H54 (cell line): ENCODE measurements at regions not wholly inside any gene's neighbourhood (a gene's known extent, or its start where the extent isn't known, plus 50 kb on each side); places are given as distances from the start of the nearest gene placed in this dataset.
"Not testable (repeated sequence)": the region's sequence is repeated elsewhere in the genome, so short reads cannot be mapped to it uniquely, and the experiment has no call there.

ENCODE experiments used
- DNase-seq: peaks from one replicate; pipeline ENCODE4 v3.0.0; 2011; ENCODE audit warnings: low spot score, mixed read lengths; ENCODE audit not compliant: insufficient read length
- FAIRE-seq: peaks from 3 replicates; lab custom pipeline; 2011; peaks lifted over from hg19 to GRCh38; lab: Jason Lieb, UNC
- POLR2A ChIP-seq: IDR thresholded peaks from 2 replicates; pipeline ENCODE4 v1.6.1; 2011; ENCODE audit warnings: low read depth, mild to moderate bottlenecking, low read length

DNA sequence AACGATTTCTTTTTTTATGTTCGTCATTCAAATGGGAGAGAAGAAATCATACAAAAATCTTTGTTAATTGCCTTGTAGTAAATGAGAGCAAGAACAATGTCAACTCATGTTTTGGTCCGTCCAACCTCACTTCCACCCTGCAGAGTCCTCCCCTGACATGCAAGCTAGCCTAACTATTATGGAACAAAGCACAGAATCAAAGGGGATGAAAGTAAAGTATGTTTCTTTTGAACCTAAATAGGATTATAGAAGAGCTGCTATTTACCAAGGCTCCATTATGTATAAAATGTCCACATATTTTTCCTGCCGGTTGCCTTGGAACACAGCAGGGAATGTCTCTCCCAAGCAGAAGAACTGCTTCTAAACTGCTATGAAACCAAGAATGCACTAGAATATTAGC, 161.1 kb downstream of the MRPS30 start:
- TF ChIP-seq POLR2A, result no peak
- FAIRE-seq, result no peak
- no peak for DNase-seq

DNA sequence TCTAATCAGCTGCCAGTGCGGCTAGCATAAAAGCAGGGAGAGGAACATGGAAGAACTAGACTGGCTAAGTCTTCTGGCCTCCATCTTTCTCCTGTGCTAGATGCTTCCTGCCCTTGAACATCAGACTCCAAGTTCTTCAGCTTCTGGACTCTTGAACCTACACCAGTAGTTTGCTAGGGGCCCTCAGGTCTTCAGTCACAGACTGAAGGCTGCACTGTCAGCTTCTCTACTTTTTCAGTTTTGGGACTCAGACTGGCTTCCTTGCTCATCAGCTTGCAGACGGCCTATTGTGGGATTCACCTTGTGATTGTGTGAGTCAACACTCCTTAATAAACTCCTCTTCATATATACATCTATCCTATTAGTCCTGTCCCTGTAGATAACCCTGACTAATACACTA, 162.2 kb downstream of the MRPS30 start:
- DNase-seq, FAIRE-seq: not testable (repeated sequence)

DNA sequence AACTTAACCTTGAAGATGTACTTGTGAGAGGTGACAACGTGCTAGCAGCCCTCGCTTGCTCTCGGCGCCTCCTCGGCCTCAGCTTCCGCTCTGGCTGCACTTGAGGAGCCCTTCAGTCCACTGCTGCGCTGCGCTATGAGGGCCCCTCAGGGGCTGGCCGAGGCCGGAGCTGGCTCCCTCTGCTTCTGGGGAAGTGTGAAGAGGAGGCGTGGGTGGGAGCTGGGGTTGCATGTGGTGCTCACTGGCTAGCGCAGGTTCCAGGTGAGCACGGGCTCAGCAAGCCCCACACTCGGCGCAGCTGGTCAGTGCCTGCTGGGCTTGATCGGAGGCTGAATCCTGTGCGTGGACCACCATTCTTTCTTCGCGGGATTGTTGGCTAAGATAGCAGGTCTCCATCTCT, 166.1 kb downstream of the MRPS30 start:
- FAIRE-seq (no peak), DNase-seq (no peak)
- TF ChIP-seq POLR2A, result no peak

DNA sequence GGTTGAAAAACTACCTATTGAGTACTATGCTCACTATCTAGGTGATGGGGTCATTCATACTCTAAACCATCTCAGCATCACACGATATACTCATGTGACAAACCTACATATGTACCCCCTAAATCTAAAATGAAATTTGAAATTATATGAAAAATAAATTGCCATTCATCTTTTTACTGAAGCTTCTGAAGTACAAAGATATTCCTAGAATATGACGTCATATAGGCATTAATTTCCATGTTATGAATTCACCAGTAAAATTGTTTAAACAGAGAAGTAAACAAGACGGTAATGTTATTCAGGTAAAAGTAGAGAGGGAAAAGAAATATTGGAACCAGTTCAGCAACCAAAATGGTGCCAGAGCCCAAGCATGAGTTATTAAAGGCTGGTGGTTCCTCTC, 173.0 kb downstream of the MRPS30 start:
- FAIRE-seq (no peak), DNase-seq (no peak)
- TF ChIP-seq POLR2A, result no peak

DNA sequence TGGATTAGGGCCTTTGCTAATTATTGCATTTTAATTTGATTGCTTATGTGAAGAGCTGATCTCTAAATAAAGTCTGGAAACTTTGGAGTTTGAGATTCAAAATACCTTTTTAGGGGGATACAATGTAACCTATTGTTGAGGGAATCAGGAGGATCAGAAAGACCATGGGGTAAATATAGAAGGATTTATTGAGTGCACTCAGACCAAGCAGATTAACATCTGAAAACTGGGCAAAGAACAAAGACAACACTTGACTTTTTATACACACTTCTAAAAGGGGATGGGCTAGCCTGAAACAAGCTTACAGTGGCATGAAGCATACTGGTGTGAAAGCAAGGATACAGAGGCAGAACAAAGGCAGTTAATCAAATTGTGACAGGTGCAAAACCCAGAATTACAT, 174.3 kb downstream of the MRPS30 start:
- no peak for FAIRE-seq
- TF ChIP-seq POLR2A, result no peak
- no peak for DNase-seq

DNA sequence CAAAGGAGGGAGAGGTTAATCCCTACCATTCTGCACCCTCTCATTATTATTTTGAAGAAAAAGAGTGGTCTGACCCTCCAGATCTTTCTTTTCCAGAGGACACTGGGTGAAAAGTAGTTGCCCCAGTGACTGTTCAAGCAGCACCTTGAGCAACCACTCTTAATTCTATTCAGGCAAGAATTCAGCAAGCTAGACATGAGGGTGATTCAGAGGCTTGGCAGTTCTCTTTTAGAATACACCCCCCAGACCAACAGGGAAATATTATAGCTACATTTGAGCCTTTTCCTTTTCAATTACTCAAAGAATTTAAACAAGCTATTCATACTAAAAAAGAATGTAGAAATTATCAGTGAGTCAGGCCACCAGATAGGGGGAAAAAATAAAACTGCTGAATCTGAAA, 178.3 kb downstream of the MRPS30 start:
- DNase-seq, result no peak
- FAIRE-seq, result no peak
- TF ChIP-seq POLR2A, result no peak

DNA sequence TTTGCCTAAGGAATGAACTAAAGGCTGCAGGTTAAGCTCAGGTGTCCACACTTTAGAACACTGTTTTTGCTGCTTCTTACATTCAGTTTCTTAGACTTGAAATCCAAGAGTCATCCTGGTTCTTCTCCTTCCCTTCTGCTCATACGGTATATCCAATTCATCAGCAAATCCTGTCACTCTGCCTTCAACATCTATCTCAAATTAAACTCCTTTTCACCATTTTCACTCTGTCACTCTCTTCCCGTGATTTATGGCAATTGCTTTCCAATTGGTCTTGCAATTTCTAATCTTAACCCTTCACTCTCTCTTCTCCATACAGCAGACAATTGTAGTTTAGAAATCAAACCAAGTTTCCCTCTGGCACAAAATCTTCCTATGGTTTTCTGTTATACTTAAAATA, 182.9 kb downstream of the MRPS30 start:
- DNase-seq (no peak), FAIRE-seq (no peak)
- no peak for TF ChIP-seq POLR2A

DNA sequence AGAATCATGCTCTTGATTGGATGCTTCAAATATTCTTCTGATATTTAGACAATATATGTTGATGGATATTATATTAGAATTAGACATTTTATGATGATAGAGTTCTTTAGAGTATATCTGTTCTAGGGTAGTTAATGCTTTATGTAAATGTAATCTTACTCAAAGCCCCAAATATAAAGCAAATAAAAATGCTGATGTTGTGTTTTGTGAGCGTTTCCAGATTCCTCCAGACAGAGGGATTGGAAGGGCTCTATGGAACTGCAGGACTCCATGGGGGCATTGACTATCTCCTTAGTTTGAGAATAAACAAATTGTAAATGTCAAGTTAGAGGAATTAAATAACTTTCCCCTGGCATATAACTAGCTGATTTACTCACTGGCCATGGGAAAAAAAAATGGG, 184.5 kb downstream of the MRPS30 start:
- no peak for DNase-seq
- no peak for FAIRE-seq
- no peak for TF ChIP-seq POLR2A

DNA sequence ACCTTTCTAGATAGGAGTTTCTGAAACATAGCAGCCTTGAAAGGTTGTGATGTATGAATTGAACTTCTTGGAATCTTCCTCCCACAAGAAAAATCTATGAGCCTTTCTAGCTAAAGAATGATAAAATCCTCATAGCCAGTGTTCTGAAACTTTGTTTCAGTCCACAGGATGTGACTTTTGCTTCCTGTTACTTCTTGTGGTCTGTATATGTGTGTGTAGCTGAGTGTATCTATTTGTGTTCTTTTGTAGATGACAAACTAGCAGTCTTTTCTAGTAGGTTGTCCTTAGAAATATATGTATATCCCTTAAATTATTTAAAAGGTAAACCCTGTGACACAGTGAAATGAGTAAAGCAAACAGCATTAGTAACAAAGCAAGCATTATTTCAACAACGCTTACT, 188.8 kb downstream of the MRPS30 start:
- DNase-seq (no peak), FAIRE-seq (no peak)
- TF ChIP-seq POLR2A, result no peak

DNA sequence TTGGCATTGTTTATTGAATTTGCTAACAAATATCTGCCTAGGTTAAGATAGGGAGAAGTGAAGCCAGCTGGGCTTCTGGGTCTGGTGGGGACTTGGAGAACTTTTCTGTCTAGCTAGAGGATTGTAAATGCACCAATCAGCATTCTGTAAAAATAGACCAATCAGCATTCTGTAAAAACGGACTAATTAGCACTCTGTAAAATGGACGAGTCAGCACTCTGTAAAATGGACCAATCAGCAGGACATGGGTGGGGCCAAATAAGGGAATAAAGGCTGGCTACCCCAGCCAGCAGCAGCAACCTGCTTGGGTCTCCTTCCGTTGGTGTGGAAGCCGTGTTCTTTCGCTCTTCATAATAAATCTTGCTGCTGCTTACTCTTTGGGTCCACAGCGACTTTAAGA, 198.4 kb downstream of the MRPS30 start:
- not testable (repeated sequence) for DNase-seq

DNA sequence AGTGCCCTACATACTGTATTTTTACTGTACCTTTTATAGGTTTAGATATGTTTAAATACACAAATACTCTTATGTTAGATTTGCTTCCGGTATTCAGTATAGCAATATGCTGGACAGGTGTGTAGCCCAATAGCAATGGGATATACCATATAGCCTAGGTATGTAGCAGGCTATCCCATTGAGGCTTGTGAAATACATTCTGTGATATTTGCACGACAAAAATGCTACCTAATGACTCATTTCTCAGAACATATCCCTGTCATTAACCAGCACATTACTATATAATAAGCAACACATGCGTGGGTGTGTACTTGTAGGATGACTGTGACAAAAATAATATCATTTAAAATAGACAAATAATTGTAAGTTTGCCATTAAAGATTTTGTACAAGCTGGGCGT, 208.8 kb downstream of the MRPS30 start:
- peak; percentile 74 for FAIRE-seq
- no peak for DNase-seq

More for the DNA sequence above, 198.4 kb downstream of the MRPS30 start:
- FAIRE-seq, result not testable (repeated sequence)

DNA sequence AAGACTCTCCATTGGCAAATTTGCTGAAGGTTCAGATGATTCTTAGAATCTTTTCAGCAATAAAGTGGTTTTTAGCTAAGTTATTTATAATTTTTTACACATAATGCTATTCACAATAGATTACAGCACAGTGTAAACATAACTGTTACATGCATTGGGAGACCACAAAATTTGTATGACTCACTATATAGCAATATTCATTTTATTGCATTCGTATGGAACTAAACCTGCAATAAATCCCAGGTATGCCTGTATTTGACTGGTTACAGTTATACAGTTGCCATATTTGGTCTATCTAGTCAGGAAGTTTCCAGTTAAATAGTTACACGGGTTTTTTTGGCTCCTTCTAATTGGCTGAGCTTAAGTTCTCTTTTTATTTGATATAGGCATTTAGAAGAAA, 220.8 kb downstream of the MRPS30 start:
- FAIRE-seq, result no peak
- no peak for TF ChIP-seq POLR2A

More for the DNA sequence above, 208.8 kb downstream of the MRPS30 start:
- TF ChIP-seq POLR2A, result no peak

DNA sequence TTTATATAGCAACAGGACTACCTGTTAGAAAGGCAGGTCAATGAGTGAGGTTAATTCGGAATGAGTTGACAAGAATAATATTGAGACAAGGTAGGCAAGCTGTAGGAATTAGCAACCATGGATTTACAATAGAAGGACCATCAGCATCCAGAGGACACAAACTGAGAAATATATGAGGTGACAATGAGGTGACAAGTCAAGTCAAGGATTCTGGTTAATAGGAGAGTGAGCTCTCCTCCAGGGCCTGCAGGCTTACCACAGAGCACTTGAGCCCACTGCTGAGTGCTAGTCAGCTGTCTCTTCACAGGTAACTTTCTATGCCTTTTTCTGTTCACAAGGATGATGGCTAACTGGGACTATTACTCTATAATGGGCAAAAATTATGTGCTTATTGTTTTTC, 227.2 kb downstream of the MRPS30 start:
- no peak for TF ChIP-seq POLR2A
- FAIRE-seq (no peak), DNase-seq (no peak)

More for the DNA sequence above, 220.8 kb downstream of the MRPS30 start:
- no peak for DNase-seq

DNA sequence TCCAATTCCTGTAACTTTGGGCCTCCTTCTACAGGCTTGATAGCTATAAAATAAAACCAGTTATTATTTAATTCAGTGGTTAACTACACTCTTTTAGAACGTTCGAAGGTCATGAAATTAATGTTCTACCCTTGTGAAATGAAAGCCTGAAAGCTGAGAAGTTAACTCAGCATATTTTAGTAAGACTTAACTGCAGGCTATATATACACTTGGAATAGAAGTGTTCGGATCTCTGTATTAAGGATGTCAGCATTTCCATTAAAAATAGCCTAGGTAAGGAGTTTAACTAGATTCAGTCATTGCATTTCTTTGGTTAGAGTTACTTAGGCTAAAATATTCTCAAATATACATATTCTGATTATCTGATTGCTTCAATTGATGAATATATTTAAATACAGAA, 229.2 kb downstream of the MRPS30 start:
- FAIRE-seq (peak; percentile 33), DNase-seq (no peak)
- TF ChIP-seq POLR2A, result no peak

DNA sequence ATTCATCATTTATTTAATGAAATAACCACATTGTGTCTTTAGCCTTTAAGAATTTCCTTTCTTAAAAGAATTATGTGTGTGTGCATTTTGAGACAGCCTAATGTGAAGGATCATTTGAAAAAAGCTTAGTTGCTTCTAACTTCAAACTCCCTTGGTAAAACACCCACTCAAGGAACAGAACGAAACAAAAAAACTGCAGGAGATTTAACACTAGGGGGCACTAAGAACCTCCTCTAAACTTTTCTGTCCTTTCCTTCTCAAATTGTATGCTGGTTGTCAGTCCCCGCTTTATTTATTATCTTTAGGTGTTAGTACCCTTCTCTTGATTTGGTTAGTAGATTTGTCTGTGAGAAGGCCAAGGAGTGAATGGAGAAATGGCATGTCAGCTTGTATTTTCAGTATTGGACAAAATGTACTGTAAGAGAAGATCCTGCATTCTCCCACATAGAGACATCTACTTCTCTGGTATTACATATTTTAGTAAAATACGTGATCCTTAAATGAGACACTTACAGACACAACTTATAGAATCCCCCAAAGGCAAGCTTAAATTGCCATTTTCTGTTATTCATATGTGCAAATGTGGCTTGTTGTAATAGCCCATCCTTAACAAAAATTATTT, 229.7 kb downstream of the MRPS30 start:
- DNase-seq, result no peak
- no peak for TF ChIP-seq POLR2A
- FAIRE-seq, result peak; percentile 96

DNA sequence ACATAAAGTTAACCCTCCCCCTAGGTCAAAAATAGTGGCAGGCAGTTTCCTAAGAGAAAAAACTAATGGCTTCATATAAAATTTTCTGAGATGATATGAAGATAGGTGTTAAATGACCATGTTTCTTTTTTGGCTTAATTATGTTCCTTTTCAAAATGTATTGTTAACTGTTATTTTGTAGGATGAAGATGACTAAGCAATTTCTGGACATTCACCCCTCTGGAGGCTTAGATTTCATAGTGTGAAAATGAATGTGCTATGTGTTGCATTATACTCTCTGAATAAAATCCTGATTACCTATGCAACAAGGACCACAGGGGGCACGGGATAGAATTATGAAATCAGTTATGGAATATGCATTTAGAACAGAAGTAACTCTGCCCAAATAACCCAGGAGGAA, 233.5 kb downstream of the MRPS30 start:
- TF ChIP-seq POLR2A, result no peak
- DNase-seq (no peak), FAIRE-seq (no peak)
